HG02970 (cell line): ENCODE measurements at regions not wholly inside any gene's neighbourhood (a gene's known extent, or its start where the extent isn't known, plus 50 kb on each side); places are given as distances from the start of the nearest gene placed in this dataset.

Experiments
- ATAC-seq: cut with Tn5 transposase; IDR thresholded peaks from one replicate; pipeline ENCODE4 v1.9.1; 2021; ENCODE audit warnings: mild to moderate bottlenecking, moderate library complexity, moderate number of reproducible peaks; ENCODE audit not compliant: unreplicated experiment, low FRiP score

DNA sequence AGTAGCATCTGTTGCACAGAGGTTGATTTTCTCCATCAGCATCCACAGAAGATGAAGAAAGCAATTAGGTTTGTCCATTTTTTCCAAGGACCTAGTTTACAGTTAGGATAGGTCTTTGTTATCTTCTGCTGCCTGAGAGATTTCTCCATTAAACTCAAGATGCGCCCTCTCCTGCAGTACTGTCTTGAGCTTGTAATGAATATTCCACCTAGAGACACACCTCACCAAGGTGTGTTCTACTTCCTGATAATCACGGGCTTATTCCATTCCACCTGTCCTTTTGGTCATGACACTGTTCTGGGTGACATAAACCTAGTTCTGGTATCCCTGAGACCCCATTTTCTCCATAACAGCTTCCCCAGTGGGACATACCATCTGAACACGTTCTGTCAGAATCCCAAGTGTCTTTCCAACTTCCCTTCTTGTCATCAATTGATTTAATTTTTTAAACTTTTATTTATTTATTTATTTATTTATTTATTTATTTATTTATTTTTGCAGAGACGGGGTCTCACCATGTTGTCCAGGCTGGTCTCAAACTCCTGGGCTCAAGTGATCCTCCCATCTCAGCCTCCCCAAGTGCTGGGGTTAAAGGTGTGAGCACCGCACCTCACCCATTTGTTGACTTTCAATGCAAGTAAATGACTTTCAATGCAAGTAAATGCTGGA lies 75.6 kb upstream of the HS3ST5 start:
- ATAC-seq: no peak

DNA sequence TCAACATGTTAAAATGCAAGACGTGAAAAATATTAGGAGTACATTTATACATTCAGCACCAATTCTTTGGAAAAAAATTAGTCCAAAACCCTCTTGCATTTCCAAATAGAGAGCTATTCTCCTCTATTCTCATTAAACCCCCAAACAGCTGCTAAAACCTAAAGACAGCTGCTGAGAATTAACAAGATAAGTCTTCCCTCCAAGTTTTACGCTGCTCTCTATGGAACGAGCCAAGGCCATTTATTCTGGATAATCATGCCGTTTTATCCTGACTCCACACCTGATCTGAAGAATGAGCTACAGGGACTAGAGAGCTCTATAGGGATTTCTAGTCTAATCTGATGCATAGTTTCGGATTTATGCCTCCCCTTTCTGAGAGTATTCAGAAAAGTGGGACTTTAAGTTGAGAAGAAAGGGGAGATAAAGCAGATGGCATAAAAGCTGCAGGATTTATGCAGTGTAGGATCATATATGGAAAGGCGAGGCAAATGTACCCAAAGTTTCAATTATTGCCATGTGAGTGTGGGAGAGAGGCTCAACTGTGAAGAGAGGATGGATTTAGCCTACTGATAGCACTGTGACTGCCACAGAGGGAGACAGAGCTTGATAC lies 64.7 kb upstream of the HS3ST5 start:
- ATAC-seq: no peak

DNA sequence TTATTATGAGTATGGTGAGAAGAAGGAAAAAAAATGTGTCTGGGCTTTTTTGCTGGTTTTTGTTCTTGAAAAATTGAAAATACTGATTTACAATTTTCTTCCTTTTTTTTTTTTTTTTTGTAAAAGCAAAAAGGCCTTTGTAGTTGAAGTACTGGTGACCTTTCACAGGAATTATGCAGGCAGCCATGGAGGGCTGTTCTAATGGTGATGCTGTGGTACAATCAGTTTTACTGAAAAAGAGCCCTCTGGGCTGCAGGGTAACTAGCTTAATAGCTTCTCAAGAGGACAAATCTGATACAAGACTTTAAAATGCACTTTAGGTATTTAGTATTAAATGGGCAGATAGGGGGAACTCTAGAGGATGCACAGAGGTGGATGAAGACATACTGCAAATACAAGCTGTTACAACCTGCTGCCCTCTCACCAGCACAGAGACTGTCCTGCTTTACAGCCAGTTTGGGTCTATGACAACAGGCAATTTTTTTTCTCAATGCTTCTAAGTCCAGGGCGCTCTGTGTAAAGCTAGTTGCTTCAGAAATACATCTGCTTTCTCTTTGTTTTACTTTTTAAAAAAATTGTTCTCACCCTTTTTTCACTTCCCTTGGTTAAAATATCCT lies 61.6 kb upstream of the HS3ST5 start:
- no peak for ATAC-seq

DNA sequence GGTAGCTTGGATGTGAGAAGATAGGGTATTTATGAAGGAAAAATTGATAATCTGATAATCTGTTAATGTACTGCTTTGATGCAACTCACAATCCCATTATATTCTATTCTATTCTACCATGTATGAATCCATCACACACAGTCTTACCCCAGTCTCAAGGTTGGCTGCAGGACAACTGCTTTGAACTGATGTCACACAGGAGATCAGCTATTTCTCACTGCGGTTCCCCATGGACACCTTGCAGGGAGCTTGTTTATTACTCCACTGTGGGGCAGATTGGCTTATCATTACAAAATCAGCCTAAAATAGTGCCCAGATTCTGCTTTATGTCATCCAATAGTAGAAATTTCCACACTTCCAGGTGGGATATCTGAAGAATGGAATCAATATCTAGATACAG lies 61.0 kb upstream of the HS3ST5 start:
- ATAC-seq: no peak

DNA sequence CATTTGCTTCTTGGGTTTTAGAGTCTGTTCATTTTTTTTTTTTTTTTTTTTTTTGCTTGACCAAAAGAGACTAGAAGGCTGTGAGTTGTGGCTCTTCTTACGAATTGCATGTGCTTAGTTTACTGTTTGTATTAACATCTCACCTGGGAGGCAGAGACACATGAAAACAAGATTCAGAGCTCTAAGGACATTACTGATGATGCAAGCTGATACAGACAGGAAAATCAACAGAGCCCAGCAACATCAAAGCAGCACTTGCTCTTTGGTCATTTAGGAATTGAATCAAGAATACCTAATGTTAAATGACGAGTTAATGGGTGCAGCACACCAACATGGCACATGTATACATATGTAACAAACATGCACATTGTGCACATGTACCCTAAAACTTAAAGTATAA lies 55.7 kb upstream of the HS3ST5 start:
- no peak for ATAC-seq
